ENCODE measurements at regions not wholly inside any gene's neighbourhood (a gene's known extent, or its start where the extent isn't known, plus 50 kb on each side); places are given as distances from the start of the nearest gene placed in this dataset.

GRCh38 chr7:32204361-32205018, 134.3 kb upstream of the PDE1C start:
- no peak overlapping the region for H3K27ac ChIP-seq

GRCh38 chr7:32200646-32201045, 130.4 kb upstream of the PDE1C start:
- TF ChIP-seq CTCF (IDR thresholded peaks at IDR 0.05) (no peak), ZFX (IDR thresholded peaks at IDR 0.05; ENCODE audit: borderline replicate concordance) (no peak)
- H3K27ac ChIP-seq, result no peak overlapping the region

More at GRCh38 chr7:32204361-32205018, 134.3 kb upstream of the PDE1C start:
- TF ChIP-seq ZFX (IDR thresholded peaks at IDR 0.05; ENCODE audit: borderline replicate concordance), result no peak
- TF ChIP-seq CTCF (IDR thresholded peaks at IDR 0.05), result peak; percentile 67

- TF ChIP-seq ZFX (IDR thresholded peaks at IDR 0.05; ENCODE audit: borderline replicate concordance) (no peak), CTCF (IDR thresholded peaks at IDR 0.05) (no peak)
- H3K27ac ChIP-seq, result no peak overlapping the region
Observed at GRCh38 chr7:32194537-32194936, 124.3 kb upstream of the PDE1C start.

- no peak for TF ChIP-seq ZFX (IDR thresholded peaks at IDR 0.05; ENCODE audit: borderline replicate concordance)
- TF ChIP-seq CTCF (IDR thresholded peaks at IDR 0.05), result no peak
- H3K27ac ChIP-seq, result no peak overlapping the region
Observed at GRCh38 chr7:32191305-32191704, 121.1 kb upstream of the PDE1C start.

GRCh38 chr7:32179567-32179966, 109.4 kb upstream of the PDE1C start:
- no peak overlapping the region for H3K27ac ChIP-seq
- TF ChIP-seq CTCF (IDR thresholded peaks at IDR 0.05) (no peak), ZFX (IDR thresholded peaks at IDR 0.05; ENCODE audit: borderline replicate concordance) (no peak)

- no peak for TF ChIP-seq CTCF (IDR thresholded peaks at IDR 0.05)
- no peak for TF ChIP-seq ZFX (IDR thresholded peaks at IDR 0.05; ENCODE audit: borderline replicate concordance)
- H3K27ac ChIP-seq, result no peak overlapping the region
Observed at GRCh38 chr7:32178677-32179366, 108.6 kb upstream of the PDE1C start.

- no peak for TF ChIP-seq ZFX (IDR thresholded peaks at IDR 0.05; ENCODE audit: borderline replicate concordance)
- TF ChIP-seq CTCF (IDR thresholded peaks at IDR 0.05), result no peak
Observed at GRCh38 chr7:32177232-32177631, 107.0 kb upstream of the PDE1C start.

More at GRCh38 chr7:32177232-32177631, 107.0 kb upstream of the PDE1C start:
- no peak overlapping the region for H3K27ac ChIP-seq

Measured in 22Rv1 (cell line).